Activated CD4-positive, alpha-beta T cell treated with anti-CD3 and anti-CD28 coated beads, Interleukin-2, amount 50 U/mL, for 4 hours (primary cell): ENCODE measurements at regions not wholly inside any gene's neighbourhood (a gene's known extent, or its start where the extent isn't known, plus 50 kb on each side); places are given as distances from the start of the nearest gene placed in this dataset.

Experiments
- DNase-seq, 2 experiments: peaks; one replicate each; pipeline ENCODE4 v3.0.0-alpha.2; 2020

DNA sequence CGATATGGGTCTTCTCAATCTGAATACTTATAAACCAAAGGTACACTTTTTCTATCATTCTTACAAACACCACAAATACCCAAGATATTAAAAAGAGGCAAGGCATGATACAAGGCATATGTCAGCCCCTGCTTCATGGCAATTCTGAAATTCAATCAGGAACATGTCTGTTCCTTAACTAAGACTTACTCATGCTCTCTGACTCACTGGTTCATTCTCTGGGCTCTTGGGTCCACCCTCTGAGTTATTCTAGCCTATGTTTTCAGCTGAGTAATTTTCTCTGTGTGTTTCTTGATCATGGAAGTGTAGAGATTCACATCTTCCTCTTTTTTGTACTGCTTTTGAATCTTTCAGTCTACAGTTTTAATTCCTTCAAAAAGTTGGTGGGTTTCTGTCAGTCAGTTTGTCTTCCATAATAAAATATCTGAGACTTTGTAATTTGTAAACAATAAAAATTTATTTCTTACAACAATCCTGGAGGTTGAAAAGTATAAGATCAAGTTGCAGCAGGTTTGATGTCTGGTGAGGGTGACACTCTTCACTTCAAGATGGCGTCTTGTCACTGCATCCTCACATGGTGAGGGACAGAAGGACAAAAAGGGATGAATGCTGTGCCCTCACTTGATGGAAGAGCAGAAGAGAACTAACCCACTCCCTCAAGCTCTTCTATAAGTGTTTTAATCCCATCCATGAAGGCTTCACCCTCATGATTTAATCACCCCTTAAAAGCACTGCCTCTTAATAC, 211.7 kb downstream of the FAM76B start:
- DNase-seq, result no peak

DNA sequence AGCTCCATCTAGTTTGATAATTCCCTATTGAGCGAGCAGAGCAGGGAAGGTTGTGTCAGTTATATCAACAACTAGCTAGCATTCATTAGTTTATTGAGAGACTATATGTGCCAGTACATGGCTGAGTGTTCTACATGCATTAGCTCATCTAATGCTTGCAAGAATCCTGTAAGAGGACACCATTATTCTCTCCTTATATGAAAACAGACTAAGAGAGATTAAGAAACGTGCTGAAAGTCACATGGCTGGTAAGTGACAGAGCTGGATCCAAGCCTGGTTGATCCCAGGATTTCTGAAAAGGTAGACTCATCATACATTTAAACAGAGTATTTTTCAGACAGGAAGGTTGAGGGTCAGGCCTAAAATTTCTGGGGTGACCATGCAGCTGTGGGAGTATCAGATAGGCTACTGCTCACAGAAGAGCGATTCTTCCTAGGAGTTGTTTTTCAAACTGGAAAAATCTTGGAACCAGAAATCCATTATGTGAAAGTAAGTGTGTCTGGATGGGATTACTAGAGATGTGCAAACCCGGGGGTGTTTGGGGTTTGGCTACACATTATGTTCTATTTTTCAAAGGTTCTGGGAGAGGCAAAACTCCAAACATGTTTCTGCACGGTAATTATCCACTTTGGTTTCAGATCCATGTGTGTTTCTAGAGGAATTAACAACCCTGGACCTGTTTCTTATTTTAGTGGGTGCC, 213.3 kb downstream of the FAM76B start:
- no peak for DNase-seq

DNA sequence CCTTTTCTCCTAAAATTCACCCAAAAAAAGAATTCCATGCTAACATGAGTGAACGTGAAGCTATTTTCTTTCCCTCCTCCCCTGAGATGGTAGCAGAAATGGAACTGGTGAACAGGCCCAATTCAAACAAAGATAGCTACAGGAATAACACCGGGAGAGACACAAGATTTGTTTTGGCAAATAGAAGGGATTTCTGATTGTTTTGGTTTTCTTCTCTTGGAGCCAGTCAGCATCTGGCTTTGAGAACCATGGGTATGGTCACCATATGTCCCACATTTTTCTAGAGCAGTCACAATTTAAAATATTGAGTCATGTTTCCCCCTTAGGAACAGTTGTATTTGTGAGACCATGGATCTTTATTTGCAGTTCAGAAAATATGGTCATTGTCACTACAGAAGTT, 214.1 kb downstream of the FAM76B start:
- no peak for DNase-seq

DNA sequence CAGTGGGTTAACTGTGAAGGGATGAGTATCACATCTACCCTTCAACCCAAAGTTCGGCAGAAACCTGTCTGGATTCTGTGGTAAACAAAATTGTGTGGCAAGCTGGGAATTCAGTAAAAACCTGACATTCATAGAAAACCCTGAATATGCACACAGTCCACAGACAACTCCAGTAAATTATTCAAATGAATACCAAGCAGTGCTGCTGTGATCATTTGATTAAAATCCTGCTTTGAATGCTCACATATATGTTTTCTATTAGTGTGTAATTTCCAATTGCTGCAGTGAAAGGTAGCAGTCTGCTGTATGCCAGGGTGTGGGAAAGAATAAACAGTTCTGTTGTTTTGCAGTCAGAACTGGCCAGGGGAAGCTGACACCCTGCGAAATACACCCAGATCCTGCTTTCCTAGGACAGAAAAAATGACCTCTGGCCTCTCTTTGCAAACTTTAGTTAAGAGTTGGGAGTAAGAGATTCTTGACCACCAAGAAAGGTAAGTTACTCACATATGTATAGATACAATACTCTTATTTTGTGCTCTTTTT, 217.8 kb downstream of the FAM76B start:
- no peak for DNase-seq

DNA sequence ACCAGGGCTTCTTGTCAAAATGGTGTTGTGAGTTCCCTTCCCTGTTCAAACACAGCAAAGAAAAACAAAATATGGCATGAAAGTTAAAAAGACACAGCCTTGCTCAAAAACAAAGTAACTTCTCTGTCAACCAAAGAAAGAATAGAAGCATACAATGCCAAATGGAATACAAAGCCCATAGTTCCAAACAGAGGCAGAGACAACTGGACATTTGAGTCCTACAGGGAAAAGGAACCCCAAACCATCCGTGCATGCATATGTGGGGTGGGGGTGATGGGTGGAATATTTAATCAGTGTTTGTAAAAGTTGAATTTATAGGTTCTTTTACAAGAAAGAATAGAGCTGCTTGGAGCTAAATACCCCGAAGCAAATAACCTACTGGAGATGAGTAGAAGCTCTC, 218.7 kb downstream of the FAM76B start:
- DNase-seq, result no peak

DNA sequence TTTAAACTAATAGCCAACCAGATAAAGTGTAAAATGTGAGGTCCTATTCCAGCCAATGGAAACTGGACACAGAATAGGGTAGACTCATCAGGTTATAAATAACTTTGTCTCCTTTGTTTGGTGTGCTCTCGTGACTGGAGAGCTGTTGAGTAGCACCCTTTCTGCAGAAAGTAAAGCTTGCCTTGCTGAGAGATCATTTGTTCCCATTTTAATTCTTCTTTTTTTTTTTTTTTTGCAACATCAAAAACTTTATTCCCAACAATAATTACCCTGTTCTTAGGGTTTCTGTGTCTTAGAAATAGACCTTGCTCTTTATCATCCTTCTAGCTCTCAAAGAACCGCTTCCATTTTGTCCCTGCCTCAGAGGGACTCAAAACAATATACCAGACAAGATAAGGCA, 220.4 kb downstream of the FAM76B start:
- DNase-seq, result no peak

DNA sequence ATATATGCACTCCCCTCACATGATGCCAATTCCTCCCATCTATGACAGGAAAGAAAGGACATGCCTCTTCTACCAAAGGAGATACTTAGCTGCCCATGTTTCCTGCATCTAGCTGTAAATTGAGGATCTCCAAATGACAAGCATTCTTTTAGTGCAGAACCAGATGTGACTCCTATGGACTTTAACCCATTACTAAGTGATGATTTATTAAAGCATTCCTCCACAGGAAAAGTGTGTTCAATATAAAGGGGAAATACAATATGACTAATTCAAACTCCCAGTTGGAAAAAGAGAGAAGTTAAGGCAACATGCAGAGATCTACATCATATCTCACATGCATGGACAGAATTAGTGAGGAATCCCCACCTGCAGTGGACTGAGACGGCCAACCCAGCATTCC, 221.3 kb downstream of the FAM76B start:
- no peak for DNase-seq

DNA sequence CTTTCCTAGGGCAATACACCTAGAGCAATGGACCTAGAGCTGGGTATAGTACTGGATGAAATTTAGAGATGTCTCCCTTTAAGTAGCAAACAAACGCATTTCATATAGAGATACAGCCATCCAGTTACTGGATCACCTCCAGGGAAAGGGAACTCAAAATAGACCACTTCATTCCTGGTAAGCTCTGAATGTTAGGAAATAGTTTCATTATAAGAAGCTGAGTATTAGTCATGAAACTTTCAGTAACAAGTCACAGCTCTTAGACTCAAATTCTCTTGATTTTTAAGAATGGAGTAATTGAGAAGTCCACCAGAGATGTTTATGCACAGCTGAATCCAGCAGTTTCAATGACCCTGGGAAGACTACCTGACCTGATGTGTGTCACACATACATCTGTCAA, 221.9 kb downstream of the FAM76B start:
- DNase-seq, result no peak

DNA sequence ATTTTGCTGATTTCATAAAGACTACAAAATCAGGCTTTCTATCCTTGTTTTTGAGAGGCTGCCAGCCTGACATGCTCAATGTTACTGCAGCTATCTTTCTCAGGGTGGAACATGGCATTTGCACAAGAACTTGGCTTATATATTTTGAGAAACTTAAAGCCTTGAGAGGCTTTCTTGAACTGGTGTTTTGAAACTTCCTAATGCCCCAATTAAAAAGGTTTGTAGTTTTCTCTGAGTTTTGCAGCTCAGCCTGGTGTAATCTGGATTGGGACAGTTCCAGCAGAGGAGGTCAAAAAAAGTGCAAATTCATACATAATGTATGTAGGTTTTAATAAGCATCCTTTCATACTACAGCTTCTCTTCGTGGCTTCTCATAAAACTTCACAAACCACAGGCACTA, 223.4 kb downstream of the FAM76B start:
- DNase-seq, result no peak

DNA sequence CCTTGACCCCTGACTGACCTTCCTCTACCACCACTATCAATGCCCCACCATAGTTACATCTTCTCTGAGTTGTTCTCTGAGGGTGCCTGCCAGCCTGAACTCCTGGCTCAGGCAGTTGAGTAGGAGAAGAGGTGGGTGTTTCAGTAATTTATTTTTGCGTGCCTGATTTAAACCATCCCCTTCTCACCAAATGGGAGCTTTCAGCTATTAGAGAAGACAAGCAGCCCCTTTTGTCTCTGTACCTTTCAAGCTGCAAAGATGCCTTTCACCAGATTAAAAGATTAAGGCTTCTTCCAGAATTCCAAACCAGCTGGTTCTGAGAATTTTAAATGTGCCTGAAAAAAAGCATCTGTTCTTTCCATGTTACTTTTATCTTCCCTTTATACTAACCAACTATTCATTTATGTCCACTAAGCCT, 223.8 kb downstream of the FAM76B start:
- no peak for DNase-seq

DNA sequence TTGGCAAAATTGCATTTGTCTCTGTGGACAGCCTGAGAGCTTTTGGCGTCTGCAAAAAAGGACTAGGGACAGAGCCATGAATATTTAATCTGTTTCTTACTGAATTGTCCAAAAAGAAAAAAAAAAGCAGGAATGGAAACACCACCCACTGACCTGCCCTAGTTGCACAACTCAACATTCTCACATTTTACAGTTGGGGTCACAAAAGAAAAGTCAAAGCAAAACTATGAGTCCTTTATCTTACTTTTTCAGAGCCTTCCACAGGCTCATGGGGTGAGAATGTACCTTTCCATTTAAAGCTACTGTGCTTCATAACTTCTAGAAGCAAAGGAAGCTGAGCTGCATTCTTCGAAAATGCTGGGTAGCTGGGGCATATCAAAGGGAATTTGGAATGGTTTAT, 225.7 kb downstream of the FAM76B start:
- no peak for DNase-seq

DNA sequence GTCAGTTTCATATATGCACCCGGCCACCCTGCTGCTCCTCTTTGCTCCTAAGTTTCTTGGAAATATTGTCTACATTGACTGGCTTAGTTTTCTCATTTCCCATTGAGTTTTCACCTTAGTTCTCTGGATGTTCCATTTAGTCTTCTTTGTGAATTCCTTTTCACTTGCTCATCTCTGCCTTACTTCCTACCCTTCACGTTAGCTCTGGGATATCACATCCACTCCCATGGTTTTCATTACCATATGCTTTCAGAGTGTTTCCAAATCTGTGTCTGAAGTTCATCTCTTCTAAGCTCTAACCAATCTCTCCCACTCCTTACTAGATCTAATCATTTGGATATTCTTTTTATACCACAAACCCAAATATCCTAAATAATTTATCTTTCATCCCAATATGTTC, 226.4 kb downstream of the FAM76B start:
- no peak for DNase-seq

DNA sequence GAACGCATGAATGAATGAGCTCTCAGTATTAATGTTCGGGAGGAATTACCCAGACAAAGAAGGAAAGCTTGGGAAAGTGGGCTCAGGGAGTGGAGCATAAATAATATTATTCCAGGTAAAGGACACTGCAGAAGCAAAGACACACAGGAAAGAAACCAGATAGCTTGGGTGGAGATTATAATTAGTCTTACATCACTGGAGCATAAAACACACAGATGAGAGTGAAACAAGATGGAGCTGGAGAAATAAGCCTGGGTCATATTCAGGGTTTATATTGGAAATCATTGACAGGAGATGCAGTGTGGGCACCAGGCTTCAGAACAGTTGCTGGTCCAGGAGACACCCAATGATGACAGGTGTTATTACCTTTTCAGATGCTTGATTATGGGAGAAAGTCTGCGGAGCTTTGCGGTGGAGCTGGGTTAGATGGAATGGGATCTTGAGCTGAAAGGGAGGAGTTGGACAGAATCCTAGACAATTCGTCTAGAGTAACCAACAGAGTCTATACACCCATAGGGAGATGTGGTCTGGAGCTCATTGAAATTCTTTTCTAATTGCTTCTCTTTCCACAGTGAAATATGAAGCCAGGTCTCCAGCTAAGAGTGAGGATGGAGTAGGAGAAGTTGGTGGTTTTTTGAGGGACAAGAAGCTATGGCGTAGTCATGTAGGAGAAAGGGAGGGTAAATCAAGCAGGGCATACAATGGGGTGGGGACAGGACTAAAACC, 227.2 kb downstream of the FAM76B start:
- DNase-seq, result no peak

DNA sequence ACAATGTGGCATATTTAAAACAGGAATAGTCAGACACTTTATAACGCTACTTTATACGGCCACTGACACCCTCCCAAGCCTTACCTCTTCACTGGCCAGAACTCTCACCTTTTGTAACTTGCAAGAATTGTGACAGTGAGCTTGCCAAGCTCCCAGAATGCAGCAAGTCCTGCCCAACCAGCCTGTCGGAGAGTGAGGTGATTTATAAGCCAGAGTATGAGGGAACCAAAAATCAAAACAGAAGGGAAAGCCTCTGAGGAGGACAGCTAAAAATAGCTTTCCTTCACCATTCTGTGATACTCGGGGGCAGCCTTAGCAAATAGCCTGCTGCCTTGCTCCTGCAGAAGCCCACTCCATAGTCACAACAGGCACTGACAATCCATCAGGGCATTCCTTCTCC, 229.7 kb downstream of the FAM76B start:
- no peak for DNase-seq

DNA sequence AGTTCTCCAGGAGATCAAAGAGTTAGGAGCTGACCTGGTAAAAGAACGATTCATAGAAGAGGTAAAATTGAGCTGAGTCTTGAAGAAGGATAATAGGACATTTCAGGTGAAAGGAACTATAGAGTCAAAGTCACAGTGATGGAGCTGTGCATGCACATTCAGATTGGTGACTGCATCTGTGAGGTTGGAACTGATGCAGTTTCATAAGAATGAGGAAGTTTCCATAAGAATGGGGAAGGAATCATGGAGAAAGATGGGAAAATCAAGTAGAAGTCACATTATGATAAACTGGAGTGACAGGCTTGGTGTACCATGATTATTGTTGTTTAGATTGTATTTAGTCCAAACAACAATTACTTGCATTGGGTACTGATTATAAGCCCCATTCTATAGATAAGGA, 232.2 kb downstream of the FAM76B start:
- DNase-seq, result no peak

DNA sequence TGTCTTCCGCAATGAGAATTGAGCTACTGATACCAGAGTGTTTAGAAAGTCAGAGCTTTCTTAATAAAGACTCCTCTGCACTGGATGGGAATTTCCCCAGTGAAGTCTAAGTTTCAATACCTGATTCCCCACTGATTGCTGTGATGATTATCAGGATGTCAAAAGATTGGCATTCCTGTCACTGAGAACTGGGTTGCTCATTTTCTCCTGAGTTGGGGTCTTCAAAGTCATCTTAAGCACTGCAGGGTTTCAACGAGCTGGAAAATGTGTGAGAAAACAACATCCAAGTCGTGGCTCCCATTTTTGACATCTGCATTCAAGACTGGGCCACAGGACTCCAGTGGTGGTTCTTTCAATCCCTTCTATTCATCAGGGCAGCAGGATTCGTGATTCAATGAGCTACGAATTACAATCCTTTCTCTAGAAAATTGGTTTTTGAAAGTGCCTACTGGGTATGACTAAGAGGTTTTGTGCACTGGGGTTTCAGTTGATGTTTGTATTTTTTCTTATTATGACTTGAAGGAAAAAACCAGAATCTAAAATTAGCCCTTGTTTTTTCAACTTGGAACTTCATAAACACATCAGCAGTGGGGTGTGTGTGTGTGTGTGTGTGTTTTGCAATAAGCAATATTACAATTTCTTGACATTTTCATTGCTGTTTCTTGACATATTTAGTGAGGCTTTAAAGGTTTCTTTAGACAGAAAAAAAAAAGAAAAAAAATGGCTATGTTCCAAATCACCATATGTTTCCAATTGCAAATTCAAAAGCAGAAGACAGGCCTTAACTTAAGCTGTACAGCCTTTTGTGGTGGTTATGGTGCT, 233.0 kb downstream of the FAM76B start:
- no peak for DNase-seq

DNA sequence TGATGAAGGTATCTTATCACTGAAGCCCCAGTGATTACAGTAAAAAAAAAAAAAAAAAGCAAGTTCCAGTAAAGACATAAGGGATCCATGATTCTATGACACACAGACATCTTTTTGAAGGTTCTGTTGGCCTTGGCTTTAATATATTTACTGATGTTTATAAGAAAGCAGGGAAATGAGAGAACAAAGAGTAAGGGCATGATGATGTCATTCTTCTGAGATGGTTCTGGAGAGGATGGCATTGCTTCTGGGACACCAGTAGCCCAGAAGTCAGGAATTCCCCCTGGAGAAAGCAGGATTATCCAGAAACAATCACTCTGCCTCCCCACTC, 233.6 kb downstream of the FAM76B start:
- DNase-seq, result no peak

DNA sequence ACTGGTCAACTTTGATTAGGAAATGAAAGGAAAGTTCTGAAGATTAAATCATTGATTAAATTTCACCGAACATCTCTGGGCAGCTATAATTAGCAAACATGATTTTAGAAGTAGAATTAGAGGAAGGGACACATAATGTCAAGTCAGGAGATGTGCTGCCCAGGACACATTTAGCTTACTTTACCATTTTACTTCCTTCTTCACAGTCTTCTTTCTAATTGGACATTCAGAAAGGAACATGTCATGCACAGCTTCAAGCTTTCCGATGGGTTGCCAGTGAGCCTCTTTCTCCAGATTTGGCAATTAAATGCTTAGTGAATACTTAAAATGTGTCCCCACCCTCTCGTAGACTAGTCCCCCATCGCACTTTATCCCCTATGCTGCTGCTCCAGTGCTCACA, 234.7 kb downstream of the FAM76B start:
- no peak for DNase-seq

DNA sequence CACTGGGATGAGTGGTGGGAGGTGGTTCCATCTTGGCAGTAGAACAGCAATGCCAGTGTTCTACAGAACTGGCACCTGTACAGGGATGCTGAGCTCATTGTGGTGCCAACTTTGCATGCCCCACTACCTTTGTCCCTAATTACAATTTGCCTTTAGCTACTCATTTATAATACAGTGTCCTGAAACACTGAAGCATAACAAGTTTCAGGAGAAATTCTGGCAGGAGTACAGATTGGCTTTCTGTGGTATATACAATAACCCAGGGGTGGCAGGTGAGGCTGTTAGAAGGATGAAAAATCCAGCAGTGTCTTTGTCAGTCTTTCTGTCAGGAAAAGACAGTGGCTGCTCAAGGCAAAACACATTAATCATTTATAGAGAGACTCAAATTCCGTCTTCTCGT, 240.3 kb downstream of the FAM76B start:
- no peak for DNase-seq

DNA sequence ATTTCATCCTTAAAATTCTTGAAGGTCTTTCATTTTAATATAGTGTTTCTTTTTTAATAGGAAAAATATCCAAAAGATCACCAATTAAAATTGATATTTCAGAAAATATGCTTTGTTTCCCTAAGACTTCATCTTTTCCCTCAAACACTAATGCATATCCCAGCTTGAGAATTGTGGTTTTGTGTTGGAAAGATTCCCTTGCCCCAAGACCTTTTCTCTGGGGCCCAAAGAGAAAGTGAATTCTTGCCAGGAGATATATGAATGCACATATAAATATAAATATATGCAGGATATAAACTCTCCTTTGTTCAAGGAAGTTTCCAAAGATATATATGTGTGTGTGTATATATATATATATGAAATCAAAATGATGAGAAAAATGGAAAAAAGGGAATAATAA, 241.2 kb downstream of the FAM76B start:
- no peak for DNase-seq

DNA sequence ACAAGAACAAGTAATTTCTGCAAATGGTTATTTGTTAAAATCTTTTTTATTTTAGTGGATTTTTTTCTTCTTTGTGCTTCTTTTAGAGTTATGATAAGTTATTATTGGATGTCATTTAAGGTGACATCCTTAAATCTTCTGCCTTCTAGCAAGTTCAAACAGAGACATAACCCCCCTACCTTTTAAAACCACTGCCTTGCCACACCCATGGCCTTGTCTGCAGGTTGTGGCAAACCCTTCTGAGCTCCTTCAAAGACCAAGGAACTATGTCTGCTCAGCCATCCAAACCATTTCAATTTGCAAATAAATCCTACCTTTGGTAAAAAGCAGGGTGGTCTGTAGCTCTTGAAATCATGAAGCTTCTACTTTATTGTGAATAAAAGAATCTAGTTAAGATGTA, 241.6 kb downstream of the FAM76B start:
- no peak for DNase-seq

DNA sequence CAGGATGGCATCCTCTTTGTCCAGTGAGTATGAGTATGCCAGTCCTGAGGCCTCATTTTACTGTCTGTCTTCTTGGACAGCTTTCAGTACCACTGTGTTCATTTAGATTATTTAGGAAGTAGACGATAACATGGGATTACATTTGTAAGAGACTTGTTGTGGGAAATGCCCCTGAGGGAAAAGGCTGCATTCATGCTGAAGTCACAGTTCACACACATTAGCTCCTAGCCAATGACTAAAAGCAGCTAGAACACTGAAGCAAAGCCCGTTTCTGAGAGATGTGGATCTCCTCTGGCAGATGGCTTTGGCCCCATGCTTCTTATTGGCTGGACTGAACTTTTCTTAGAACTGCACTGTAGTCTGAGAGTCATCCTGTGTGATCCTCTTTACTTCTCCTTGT, 242.4 kb downstream of the FAM76B start:
- no peak for DNase-seq
